MM.1S (cell line): ENCODE measurements at regions not wholly inside any gene's neighbourhood (a gene's known extent, or its start where the extent isn't known, plus 50 kb on each side); places are given as distances from the start of the nearest gene placed in this dataset.

Experiments used
- DNase-seq: peaks from one replicate; pipeline ENCODE4 v3.0.0-alpha.2; 2015
- H2AFZ ChIP-seq: fragments of 300-600 bp; sonication (generic); 2 replicates; pipeline ENCODE4 v1.6.0; 2016; ENCODE audit warnings: antibody characterized with exemption, low read length
- H3F3A ChIP-seq: fragments of 300-600 bp; sonication (generic); 2 replicates; pipeline ENCODE4 v1.6.1; 2016; ENCODE audit warnings: mild to moderate bottlenecking, antibody characterized with exemption, low read length, moderate library complexity, mixed read lengths; ENCODE audit not compliant: insufficient read depth
- H3K27ac ChIP-seq: fragments of 300-600 bp; sonication (generic); 2 replicates; pipeline ENCODE4 v1.5.1; 2016; ENCODE audit warnings: mild to moderate bottlenecking, low read length
- H3K27me3 ChIP-seq: fragments of 300-600 bp; sonication (generic); replicated peaks from 2 replicates; pipeline ENCODE4 v1.6.0; 2016; ENCODE audit warnings: low read length; ENCODE audit not compliant: insufficient read depth
- H3K36me3 ChIP-seq: fragments of 300-600 bp; sonication (generic); replicated peaks from 2 replicates; pipeline ENCODE4 v1.6.1; 2016; ENCODE audit warnings: mild to moderate bottlenecking, low read length, mixed read lengths; ENCODE audit not compliant: insufficient read depth
- H3K4me1 ChIP-seq: fragments of 300-600 bp; sonication (generic); 2 replicates; pipeline ENCODE4 v1.6.1; 2016; ENCODE audit warnings: low read length, mixed read lengths
- H3K4me2 ChIP-seq: fragments of 300-600 bp; sonication (generic); 2 replicates; pipeline ENCODE4 v1.6.0; 2016; ENCODE audit warnings: low read depth, low read length
- H3K4me3 ChIP-seq: fragments of 300-600 bp; sonication (generic); 2 replicates; pipeline ENCODE4 v1.5.1; 2016; ENCODE audit warnings: low read length, mixed read lengths
- H3K79me2 ChIP-seq: fragments of 300-600 bp; sonication (generic); 2 replicates; pipeline ENCODE4 v1.6.1; 2016; ENCODE audit warnings: mixed run types, low read length, mixed read lengths
- H3K9ac ChIP-seq: fragments of 300-600 bp; sonication (generic); 2 replicates; pipeline ENCODE4 v1.6.1; 2016; ENCODE audit warnings: low read length, mixed read lengths
- H3K9me2 ChIP-seq: fragments of 300-600 bp; sonication (generic); replicated peaks from 2 replicates; pipeline ENCODE4 v1.6.1; 2016; ENCODE audit warnings: mild to moderate bottlenecking, low read length, mixed read lengths; ENCODE audit not compliant: insufficient read depth
- H3K9me3 ChIP-seq: fragments of 300-600 bp; sonication (generic); replicated peaks from 2 replicates; pipeline ENCODE4 v1.6.1; 2016; ENCODE audit warnings: mild to moderate bottlenecking, low read length, mixed read lengths; ENCODE audit not compliant: insufficient read depth
- H4K20me1 ChIP-seq: fragments of 300-600 bp; sonication (generic); 2 replicates; pipeline ENCODE4 v1.6.1; 2016; ENCODE audit warnings: mild to moderate bottlenecking, low read length, moderate library complexity, mixed read lengths; ENCODE audit not compliant: insufficient read depth
- EZH2 ChIP-seq: fragments of 300-600 bp; sonication (generic); optimal IDR thresholded peaks from 2 replicates; pipeline ENCODE3; 2017; ENCODE audit warnings: low read depth, mild to moderate bottlenecking, antibody characterized with exemption, low read length, mixed read lengths
- EZH2phosphoT487 ChIP-seq: fragments of 300-600 bp; sonication (generic); IDR thresholded peaks from 2 replicates; pipeline ENCODE4 v1.6.1; 2018; ENCODE audit warnings: antibody characterized with exemption, low read length
- TF ChIP-seq, protein P1 (sequence below): fragments of 300-600 bp; sonication (generic); IDR thresholded peaks from 2 replicates; pipeline ENCODE4 v1.5.1; 2016; ENCODE audit warnings: antibody characterized with exemption, low read length, mixed read lengths

DNA sequence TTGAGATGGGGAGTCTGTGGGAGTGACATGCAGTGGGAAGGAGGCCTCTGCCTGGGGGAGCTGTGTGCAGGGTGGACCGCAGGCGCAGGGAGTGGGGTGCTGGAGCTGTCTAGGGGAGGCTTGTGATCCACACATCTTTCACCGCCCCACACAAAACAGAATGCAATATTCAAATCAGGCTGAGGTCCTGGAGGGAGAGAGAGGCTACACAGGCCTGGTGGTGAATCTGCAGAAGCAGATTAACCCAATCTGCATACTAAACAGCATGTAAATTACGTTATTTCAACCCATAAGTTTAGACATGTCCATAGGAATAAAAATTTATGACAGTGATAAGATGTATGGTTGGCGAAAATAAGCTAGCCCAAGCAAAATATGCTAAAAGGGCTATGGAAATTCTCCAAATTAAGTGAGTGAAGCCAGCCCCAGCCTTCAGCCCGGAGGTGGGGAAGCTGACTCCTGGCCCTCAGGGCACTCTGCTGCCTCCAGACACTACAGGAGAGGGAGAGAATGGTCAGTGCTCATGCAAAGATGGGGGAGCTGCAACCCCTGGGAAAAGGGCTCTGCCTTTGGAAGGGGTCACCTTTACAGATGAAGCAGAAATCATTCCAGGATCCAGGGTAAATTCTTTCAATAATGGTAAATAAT, 156.2 kb upstream of the CTTNBP2NL start:
- Histone ChIP-seq H3K27ac (no peak overlapping the region), H3F3A (no peaks in the 10 kb centered on the region), H3K9me3 (no peaks in the 10 kb centered on the region), H4K20me1 (no peaks in the 10 kb centered on the region), H3K4me2 (no peak overlapping the region), H3K9me2 (no peaks in the 10 kb centered on the region), H3K9ac (no peak overlapping the region), H3K36me3 (no peaks in the 10 kb centered on the region), H2AFZ (no peak overlapping the region), H3K79me2 (no peaks in the 10 kb centered on the region), H3K4me1 (no peaks in the 10 kb centered on the region), H3K4me3 (no peak overlapping the region), H3K27me3 (no peaks in the 10 kb centered on the region)
- DNase-seq = no peak
- TF ChIP-seq, protein P1, sequence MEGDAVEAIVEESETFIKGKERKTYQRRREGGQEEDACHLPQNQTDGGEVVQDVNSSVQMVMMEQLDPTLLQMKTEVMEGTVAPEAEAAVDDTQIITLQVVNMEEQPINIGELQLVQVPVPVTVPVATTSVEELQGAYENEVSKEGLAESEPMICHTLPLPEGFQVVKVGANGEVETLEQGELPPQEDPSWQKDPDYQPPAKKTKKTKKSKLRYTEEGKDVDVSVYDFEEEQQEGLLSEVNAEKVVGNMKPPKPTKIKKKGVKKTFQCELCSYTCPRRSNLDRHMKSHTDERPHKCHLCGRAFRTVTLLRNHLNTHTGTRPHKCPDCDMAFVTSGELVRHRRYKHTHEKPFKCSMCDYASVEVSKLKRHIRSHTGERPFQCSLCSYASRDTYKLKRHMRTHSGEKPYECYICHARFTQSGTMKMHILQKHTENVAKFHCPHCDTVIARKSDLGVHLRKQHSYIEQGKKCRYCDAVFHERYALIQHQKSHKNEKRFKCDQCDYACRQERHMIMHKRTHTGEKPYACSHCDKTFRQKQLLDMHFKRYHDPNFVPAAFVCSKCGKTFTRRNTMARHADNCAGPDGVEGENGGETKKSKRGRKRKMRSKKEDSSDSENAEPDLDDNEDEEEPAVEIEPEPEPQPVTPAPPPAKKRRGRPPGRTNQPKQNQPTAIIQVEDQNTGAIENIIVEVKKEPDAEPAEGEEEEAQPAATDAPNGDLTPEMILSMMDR = no peak
- TF ChIP-seq EZH2phosphoT487 (no peak), EZH2 (no peak)

DNA sequence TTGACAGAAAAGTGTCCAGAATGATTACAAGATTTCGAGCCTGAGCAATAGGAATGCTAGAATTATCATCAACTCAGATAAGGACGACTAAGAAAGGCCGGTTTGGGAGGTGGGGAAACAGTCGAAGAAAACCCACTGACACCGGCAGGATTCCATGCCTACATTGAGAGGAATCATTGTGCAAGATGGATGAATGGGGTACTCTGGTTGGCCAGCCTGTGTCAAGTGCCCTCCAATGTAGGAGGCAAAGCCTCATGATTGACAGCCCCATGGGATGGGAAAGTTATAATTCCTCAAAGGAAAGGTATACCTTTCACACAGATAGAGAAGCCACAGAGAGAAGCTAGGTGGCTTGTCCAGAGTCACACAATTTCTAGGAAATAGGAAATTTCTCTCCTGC, 153.5 kb upstream of the CTTNBP2NL start:
- TF ChIP-seq EZH2 = no peak
- no peak for TF ChIP-seq EZH2phosphoT487
- TF ChIP-seq, protein P1 = no peak

DNA sequence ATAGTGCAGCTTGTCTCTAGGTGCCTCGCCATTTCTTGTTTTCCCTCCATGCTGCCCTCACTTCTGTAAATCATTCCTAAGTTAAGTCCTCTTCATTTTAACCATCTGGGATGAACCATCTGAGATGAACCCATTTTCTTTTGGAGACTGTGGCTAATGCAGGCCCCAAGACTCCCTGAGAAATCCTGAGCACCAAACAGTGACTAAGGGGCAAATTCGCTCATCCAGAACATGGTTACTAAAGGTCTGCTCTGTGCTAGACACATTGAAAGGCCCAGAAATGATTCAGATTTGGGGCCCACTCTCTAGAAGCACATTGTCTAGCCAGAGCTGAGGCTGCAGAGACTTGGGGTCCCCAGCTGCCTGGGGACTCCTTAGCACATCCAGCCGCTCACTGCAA, 151.9 kb upstream of the CTTNBP2NL start:
- DNase-seq = no peak
- Histone ChIP-seq H3F3A (no peaks in the 10 kb centered on the region), H3K9me2 (no peaks in the 10 kb centered on the region), H3K79me2 (no peaks in the 10 kb centered on the region), H3K4me3 (no peak overlapping the region), H3K27ac (no peak overlapping the region), H3K9ac (no peak overlapping the region), H3K4me1 (no peaks in the 10 kb centered on the region), H3K9me3 (no peaks in the 10 kb centered on the region), H2AFZ (no peak overlapping the region), H3K27me3 (no peaks in the 10 kb centered on the region), H4K20me1 (no peaks in the 10 kb centered on the region), H3K36me3 (no peaks in the 10 kb centered on the region), H3K4me2 (no peak overlapping the region)
- TF ChIP-seq EZH2 (no peak), EZH2phosphoT487 (no peak)
- TF ChIP-seq, protein P1 = no peak

More for the DNA sequence above, 153.5 kb upstream of the CTTNBP2NL start:
- no peaks in the 10 kb centered on the region for H3K4me1 ChIP-seq
- H3K27ac ChIP-seq = no peak overlapping the region
- H3K4me3 ChIP-seq = no peak overlapping the region
- no peaks in the 10 kb centered on the region for H3K9me2 ChIP-seq
- H3K9ac ChIP-seq = no peak overlapping the region
- no peaks in the 10 kb centered on the region for H3K27me3 ChIP-seq
- H3K79me2 ChIP-seq = no peaks in the 10 kb centered on the region
- no peaks in the 10 kb centered on the region for H4K20me1 ChIP-seq
- no peak overlapping the region for H2AFZ ChIP-seq
- no peaks in the 10 kb centered on the region for H3F3A ChIP-seq
- no peaks in the 10 kb centered on the region for H3K36me3 ChIP-seq
- no peak for DNase-seq
- no peak overlapping the region for H3K4me2 ChIP-seq
- no peaks in the 10 kb centered on the region for H3K9me3 ChIP-seq
